A549 (cell line): ENCODE measurements at regions not wholly inside any gene's neighbourhood (a gene's known extent, or its start where the extent isn't known, plus 50 kb on each side); places are given as distances from the start of the nearest gene placed in this dataset.

Source experiments
- ATAC-seq, 2 experiments: fragments of 200-7000 bp in 1 of 2; fragments of >200 bp in 1 of 2; cut with Nextera tagmentation in 1 of 2; cut with Tn5 transposase in 1 of 2; 3 replicates each; pipeline versions ENCODE4 v1.8.0 to v1.9.1; 2018 to 2020; ENCODE audit warnings: mild to moderate bottlenecking in 1 of 2, moderate library complexity in 1 of 2
- CTCF ChIA-PET: fragments of 300-600 bp; sonication (Branson Sonifier 250); formaldehyde crosslinking; extraction: SDS; loops from one replicate; lab custom pipeline; 2021; ENCODE audit warnings: antibody characterized with exemption, inconsistent platforms; lab: Yijun Ruan, JAX
- POLR2A ChIA-PET: fragments of 350-600 bp; formaldehyde crosslinking; extraction: SDS; loops from one replicate; lab custom pipeline; 2021; ENCODE audit warnings: antibody characterized with exemption, inconsistent platforms; lab: Yijun Ruan, JAX
- DNase-seq, 2 experiments: peaks; one replicate each; pipeline versions ENCODE4 v3.0.0 to v3.0.0-alpha.2; 2011 to 2016; ENCODE audit warnings: low read depth in 1 of 2, low spot score in 1 of 2
- FAIRE-seq: peaks from 2 replicates; lab custom pipeline; 2011; peaks lifted over from hg19 to GRCh38; lab: Jason Lieb, UNC
- H3K27ac ChIP-seq, 2 experiments: fragments of >200 bp; sonication (Bioruptor Twin); formaldehyde crosslinking; 3 replicates each; pipeline ENCODE4 v1.5.1; 2016 to 2017
- H3K4me1 ChIP-seq: fragments of >200 bp; sonication (Bioruptor Twin); formaldehyde crosslinking; 3 replicates; pipeline ENCODE4 v1.6.1; 2016
- H3K4me2 ChIP-seq: fragments of >200 bp; sonication (Bioruptor Twin); formaldehyde crosslinking; 3 replicates; pipeline ENCODE4 v1.6.1; 2016
- H3K4me3 ChIP-seq: fragments of >200 bp; sonication (Bioruptor Twin); formaldehyde crosslinking; 3 replicates; pipeline ENCODE4 v1.5.1; 2016
- H3K9me3 ChIP-seq: fragments of >200 bp; sonication (Bioruptor Twin); formaldehyde crosslinking; 3 replicates; pipeline ENCODE4 v1.6.1; 2016
- ATOH8 ChIP-seq: fragments of 250-450 bp; sonication (Bioruptor Pico); IDR thresholded peaks from 2 replicates; pipeline ENCODE4 v1.5.0; 2020; ENCODE audit warnings: low read depth, mild to moderate bottlenecking, moderate library complexity
- BCL3 ChIP-seq: fragments of >200 bp; sonication (Bioruptor Twin); formaldehyde crosslinking; IDR thresholded peaks from 3 replicates; pipeline ENCODE4 v1.6.1; 2016
- CBX8 ChIP-seq: fragments of 200-600 bp; sonication (generic); IDR thresholded peaks from 2 replicates; pipeline ENCODE4 v1.6.1; 2016
- CHD4 ChIP-seq: fragments of 200-600 bp; sonication (generic); IDR thresholded peaks from 2 replicates; pipeline ENCODE4 v1.6.1; 2016; ENCODE audit warnings: antibody characterized with exemption, mild to moderate bottlenecking, borderline replicate concordance
- E2F6 ChIP-seq: IDR thresholded peaks from 2 replicates; pipeline ENCODE4 v1.6.1; 2012; ENCODE audit warnings: low read depth, borderline replicate concordance
- ELK1 ChIP-seq: fragments of 150-350 bp; IDR thresholded peaks from 2 replicates; pipeline ENCODE4 v1.6.1; 2014; ENCODE audit warnings: low read depth, mild to moderate bottlenecking, low read length
- FOSB ChIP-seq: fragments of 250-450 bp; sonication (Bioruptor Pico); IDR thresholded peaks from 2 replicates; pipeline ENCODE4 v1.5.0; 2020; ENCODE audit warnings: mild to moderate bottlenecking, moderate library complexity
- FOSL2 ChIP-seq, 2 experiments: fragments of 450-650 bp in 1 of 2; fragments of >200 bp in 1 of 2; sonication (Bioruptor Twin) in 1 of 2; formaldehyde crosslinking; IDR thresholded peaks; 2 replicates each; pipeline versions ENCODE4 v1.5.0 to v1.6.1; 2016 to 2020; ENCODE audit warnings: mild to moderate bottlenecking in 1 of 2, moderate library complexity in 1 of 2
- GATA3 ChIP-seq: IDR thresholded peaks from 2 replicates; pipeline ENCODE4 v1.6.1; 2012; ENCODE audit warnings: borderline replicate concordance
- HDAC2 ChIP-seq: fragments of 200-600 bp; sonication (generic); IDR thresholded peaks from 2 replicates; pipeline ENCODE4 v1.6.1; 2016
- HOXB5 ChIP-seq: fragments of 250-450 bp; sonication (Bioruptor Pico); IDR thresholded peaks from 2 replicates; pipeline ENCODE4 v1.5.0; 2020; ENCODE audit warnings: mild to moderate bottlenecking, moderate library complexity
- MYC ChIP-seq: IDR thresholded peaks from 2 replicates; pipeline ENCODE4 v1.6.1; 2012; ENCODE audit warnings: mild to moderate bottlenecking, inconsistent platforms, low read length, improper control_type of control experiment, borderline replicate concordance
- NPAS2 ChIP-seq: fragments of 250-450 bp; sonication (Bioruptor Pico); IDR thresholded peaks from 2 replicates; pipeline ENCODE4 v1.8.0; 2022; ENCODE audit warnings: mild to moderate bottlenecking, moderate library complexity, borderline replicate concordance
- POLR2AphosphoS2 ChIP-seq: conservative IDR thresholded peaks from 2 replicates; pipeline ENCODE4 v1.6.1; 2012; ENCODE audit warnings: low read length, improper control_type of control experiment, inconsistent platforms
- REST ChIP-seq: fragments of 200-600 bp; sonication (generic); IDR thresholded peaks from 2 replicates; pipeline ENCODE4 v1.6.1; 2016; ENCODE audit warnings: antibody characterized with exemption, mild to moderate bottlenecking, moderate library complexity
- RNF2 ChIP-seq: fragments of 200-600 bp; sonication (generic); IDR thresholded peaks from 2 replicates; pipeline ENCODE4 v1.6.1; 2016; ENCODE audit warnings: low read depth, mild to moderate bottlenecking, antibody characterized with exemption, moderate library complexity, borderline replicate concordance
- SMC3 ChIP-seq: fragments of >200 bp; sonication (Bioruptor Twin); formaldehyde crosslinking; IDR thresholded peaks from 3 replicates; pipeline ENCODE4 v1.6.1; 2018; ENCODE audit warnings: inconsistent platforms
- TP53 ChIP-seq: fragments of 250-450 bp; sonication (Bioruptor Pico); IDR thresholded peaks from 2 replicates; pipeline ENCODE4 v1.5.0; 2021; ENCODE audit warnings: mild to moderate bottlenecking, moderate library complexity
- USF2 ChIP-seq: fragments of 450-650 bp; IDR thresholded peaks from 2 replicates; pipeline ENCODE4 v1.6.1; 2014; ENCODE audit warnings: antibody characterized with exemption
- ZC3H11A ChIP-seq: fragments of 450-650 bp; IDR thresholded peaks from 2 replicates; pipeline ENCODE4 v1.6.1; 2014; ENCODE audit warnings: antibody characterized with exemption, mild to moderate bottlenecking
- ZSCAN20 ChIP-seq: fragments of 250-450 bp; sonication (Bioruptor Pico); IDR thresholded peaks from 2 replicates; pipeline ENCODE4 v1.8.0; 2022; ENCODE audit warnings: mild to moderate bottlenecking, moderate library complexity
- WGBS: methylation state at CpG from one replicate; pipeline ENCODE4 v1.1.6; 2017; ENCODE audit errors: missing lambda C conversion rate; 5-methylcytosine and 5-hydroxymethylcytosine counted together

- no peak for TF ChIP-seq ELK1
These were observed 565.9 kb upstream of the NRG3 start (continued) for GRCh38 chr10:81309041-81309552.

GRCh38 chr10:81314471-81314870 lies 560.5 kb upstream of the NRG3 start:
- no peak for FAIRE-seq
- DNase-seq = no peak
- H3K4me3 ChIP-seq = no peak overlapping the region
- H3K4me2 ChIP-seq = no peak overlapping the region
- CTCF ChIA-PET = no interaction called here
- H3K4me1 ChIP-seq = no peaks in the 10 kb centered on the region
- no peak for ATAC-seq
- no peaks in the 10 kb centered on the region for H3K9me3 ChIP-seq
- POLR2A ChIA-PET = no interaction called here
- 0% methylated on average over 2 of the region's 2 CpGs for WGBS
- no peak overlapping the region for H3K27ac ChIP-seq
- no peak for TF ChIP-seq CHD4
- no peak for TF ChIP-seq FOSB
- no peak for TF ChIP-seq POLR2AphosphoS2
- no peak for TF ChIP-seq HOXB5 (CRISPR knock-in tag)
- TF ChIP-seq GATA3 = no peak
- no peak for TF ChIP-seq ZC3H11A
- no peak for TF ChIP-seq ATOH8 (CRISPR knock-in tag)
- no peak for TF ChIP-seq RNF2
- no peak for TF ChIP-seq E2F6

- Histone ChIP-seq H3K4me2 (no peak overlapping the region), H3K4me3 (no peak overlapping the region), H3K4me1 (no peaks in the 10 kb centered on the region), H3K27ac (no peak overlapping the region), H3K9me3 (no peaks in the 10 kb centered on the region)
- no peak for DNase-seq
- FAIRE-seq = no peak
- ATAC-seq = no peak
- ChIA-PET CTCF (no interaction called here), POLR2A (no interaction called here)
- WGBS = 27% methylated on average over 3 of the region's 3 CpGs
- TF ChIP-seq ELK1 (no peak), NPAS2 (no peak), USF2 (no peak), FOSL2 (IDR thresholded peaks at IDR 0.05) (no peak), FOSL2 (CRISPR knock-in tag; IDR thresholded peaks at IDR 0.05) (no peak), ATOH8 (CRISPR knock-in tag) (no peak), CBX8 (no peak), ZSCAN20 (no peak), HDAC2 (no peak), BCL3 (no peak), GATA3 (no peak), MYC (no peak), SMC3 (no peak), ZC3H11A (no peak), TP53 (CRISPR knock-in tag) (no peak), REST (no peak)
These were observed 560.0 kb upstream of the NRG3 start for GRCh38 chr10:81315026-81315425.
